Limb (tissue), 2 donors: ENCODE measurements at regions not wholly inside any gene's neighbourhood (a gene's known extent, or its start where the extent isn't known, plus 50 kb on each side); places are given as distances from the start of the nearest gene placed in this dataset.

Source experiments
- DNase-seq, 2 donors: peaks; one replicate each; pipeline ENCODE4 v3.0.0-alpha.2; 2016; ENCODE audit errors: extremely low spot score in 2 of 2

GRCh38 chr5:148708854-148709253 is 54.5 kb upstream of the HTR4 start:
- no peak for DNase-seq

- DNase-seq: no peak
These were observed 57.6 kb upstream of the HTR4 start for GRCh38 chr5:148711961-148712360.

GRCh38 chr5:148713735-148714508 is 59.6 kb upstream of the HTR4 start:
- DNase-seq: no peak

GRCh38 chr5:148716716-148717115 is 62.4 kb upstream of the HTR4 start:
- DNase-seq: no peak

GRCh38 chr5:148717668-148718067 is 63.3 kb upstream of the HTR4 start:
- DNase-seq: no peak

GRCh38 chr5:148719605-148720004 is 65.3 kb upstream of the HTR4 start:
- DNase-seq: no peak

- DNase-seq: no peak
These were observed 65.9 kb upstream of the HTR4 start for GRCh38 chr5:148720257-148720656.

GRCh38 chr5:148723143-148723542 is 68.8 kb upstream of the HTR4 start:
- DNase-seq: no peak

- DNase-seq: no peak
These were observed 71.3 kb upstream of the HTR4 start for GRCh38 chr5:148725675-148726074.

- DNase-seq: no peak
These were observed 74.9 kb upstream of the HTR4 start for GRCh38 chr5:148729182-148729581.

GRCh38 chr5:148730270-148730669 is 75.9 kb upstream of the HTR4 start:
- DNase-seq: no peak

GRCh38 chr5:148730942-148731898 is 76.9 kb upstream of the HTR4 start:
- peak; percentile 69 to 94 for DNase-seq

- DNase-seq: no peak
These were observed 78.4 kb upstream of the HTR4 start for GRCh38 chr5:148732692-148733091.

- peak; percentile 73 to 77 for DNase-seq
These were observed 79.5 kb upstream of the HTR4 start for GRCh38 chr5:148733601-148734438.

- DNase-seq: no peak
These were observed 80.2 kb upstream of the HTR4 start for GRCh38 chr5:148734518-148734917.

- DNase-seq: no peak
These were observed 81.0 kb upstream of the HTR4 start for GRCh38 chr5:148735301-148735835.

- DNase-seq: no peak
These were observed 84.7 kb upstream of the HTR4 start for GRCh38 chr5:148739023-148739422.

- DNase-seq: no peak
These were observed 85.2 kb upstream of the HTR4 start for GRCh38 chr5:148739524-148739923.

GRCh38 chr5:148740079-148740858 is 85.9 kb upstream of the HTR4 start:
- no peak for DNase-seq

GRCh38 chr5:148740966-148741742 is 85.3 kb upstream of the ADRB2 start:
- DNase-seq: peak in 1 of 2 donors; percentile 57
